SK-N-SH (cell line): ENCODE measurements at regions not wholly inside any gene's neighbourhood (a gene's known extent, or its start where the extent isn't known, plus 50 kb on each side); places are given as distances from the start of the nearest gene placed in this dataset.

Experiments
- CTCF ChIA-PET: fragments of 300-600, 350-600 bp; formaldehyde crosslinking; extraction: SDS; loops from one replicate; lab custom pipeline; 2021; lab: Yijun Ruan, JAX
- POLR2A ChIA-PET: fragments of 350-600 bp; sonication (Branson Sonifier 250); formaldehyde crosslinking; extraction: SDS; loops from one replicate; lab custom pipeline; 2020; ENCODE audit warnings: antibody characterized with exemption, inconsistent platforms; lab: Yijun Ruan, JAX
- DNase-seq: peaks from one replicate; pipeline ENCODE4 v3.0.0; 2012
- H2AFZ ChIP-seq: fragments of 200-600 bp; sonication (generic); 2 replicates; pipeline ENCODE4 v1.8.1; 2016; ENCODE audit warnings: antibody characterized with exemption, mild to moderate bottlenecking, low read depth
- H3F3A ChIP-seq: fragments of 200-600 bp; sonication (generic); replicated peaks from 2 replicates; pipeline ENCODE3; 2016; ENCODE audit warnings: antibody characterized with exemption, mild to moderate bottlenecking; ENCODE audit not compliant: insufficient read depth
- H3K27ac ChIP-seq, 2 experiments: fragments of 200-500 bp in 1 of 2; fragments of 200-600 bp in 1 of 2; sonication (Bioruptor generic) in 1 of 2; sonication (generic), shearing (Covaris generic) in 1 of 2; 2 replicates each; pipeline versions ENCODE4 v1.5.1 to v1.6.1; 2014 to 2016; ENCODE audit warnings: low read depth in 2 of 2, inconsistent platforms in 1 of 2, low read length in 1 of 2, mild to moderate bottlenecking in 1 of 2, mixed read lengths in 1 of 2
- H3K27me3 ChIP-seq: fragments of 200-600 bp; sonication (generic), shearing (Covaris generic); 2 replicates; pipeline ENCODE4 v1.6.1; 2016; ENCODE audit warnings: mixed run types; ENCODE audit not compliant: insufficient read depth
- H3K36me3 ChIP-seq, 2 experiments: fragments of 200-500 bp in 1 of 2; fragments of 200-600 bp in 1 of 2; sonication (Bioruptor generic) in 1 of 2; sonication (generic) in 1 of 2; replicated peaks in 1 of 2; 2 replicates each; pipeline versions ENCODE3 to v1.5.1; 2014 to 2016; ENCODE audit warnings: low read length in 1 of 2, mild to moderate bottlenecking in 1 of 2; ENCODE audit not compliant: insufficient read depth in 2 of 2, control insufficient read depth in 1 of 2
- H3K4me1 ChIP-seq, 2 experiments: fragments of 200-500 bp in 1 of 2; fragments of 200-600 bp in 1 of 2; sonication (Bioruptor generic) in 1 of 2; sonication (generic), shearing (Covaris generic) in 1 of 2; 2 replicates each; pipeline versions ENCODE4 v1.5.1 to v1.6.1; 2014 to 2016; ENCODE audit warnings: low read depth in 1 of 2, low read length in 1 of 2, mixed run types in 1 of 2; ENCODE audit not compliant: insufficient read depth in 2 of 2, control insufficient read depth in 1 of 2
- H3K4me2 ChIP-seq: fragments of 200-600 bp; sonication (generic), shearing (Covaris generic); 2 replicates; pipeline ENCODE4 v1.6.1; 2017; ENCODE audit warnings: mixed run types
- H3K4me3 ChIP-seq, 2 experiments: fragments of 200-500 bp in 1 of 2; fragments of 200-600 bp in 1 of 2; sonication (Bioruptor generic) in 1 of 2; sonication (generic), shearing (Covaris generic) in 1 of 2; 2 replicates each; pipeline versions ENCODE4 v1.5.1 to v1.8.1; 2014 to 2016; ENCODE audit warnings: low read depth in 2 of 2, inconsistent platforms in 1 of 2, low read length in 1 of 2, mild to moderate bottlenecking in 1 of 2, mixed read lengths in 1 of 2, moderate library complexity in 1 of 2
- H3K79me2 ChIP-seq: fragments of 200-600 bp; sonication (generic); 2 replicates; pipeline ENCODE4 v1.8.1; 2017; ENCODE audit warnings: mild to moderate bottlenecking; ENCODE audit not compliant: insufficient read depth
- H3K9ac ChIP-seq: fragments of 200-600 bp; sonication (generic); 2 replicates; pipeline ENCODE4 v1.6.1; 2017; ENCODE audit warnings: mixed run types
- H3K9me2 ChIP-seq: fragments of 200-600 bp; sonication (generic); 2 replicates; pipeline ENCODE4 v1.6.1; 2017; ENCODE audit warnings: mixed run types
- H3K9me3 ChIP-seq: fragments of 200-600 bp; sonication (generic); 2 replicates; pipeline ENCODE4 v1.6.1; 2017; ENCODE audit warnings: mixed run types, mild to moderate bottlenecking, moderate library complexity
- H4K20me1 ChIP-seq: fragments of 200-600 bp; sonication (generic); 2 replicates; pipeline ENCODE4 v1.6.1; 2017; ENCODE audit warnings: mild to moderate bottlenecking, mixed run types; ENCODE audit not compliant: insufficient read depth
- EZH2phosphoT487 ChIP-seq: fragments of 200-600 bp; sonication (generic); IDR thresholded peaks from 2 replicates; pipeline ENCODE4 v1.6.1; 2017; ENCODE audit warnings: low read depth, mixed run types, mild to moderate bottlenecking, antibody characterized with exemption, moderate library complexity, borderline replicate concordance
- FOSL2 ChIP-seq: IDR thresholded peaks from 2 replicates; pipeline ENCODE4 v1.4.0; 2012; ENCODE audit warnings: low read depth, mild to moderate bottlenecking, moderate library complexity, borderline replicate concordance
- GATA2 ChIP-seq: sonication (generic); formaldehyde crosslinking; IDR thresholded peaks from 2 replicates; pipeline ENCODE4 v1.5.0; 2020; ENCODE audit warnings: mild to moderate bottlenecking, missing genetic modification reagents
- MXI1 ChIP-seq: IDR thresholded peaks from 2 replicates; pipeline ENCODE4 v1.6.1; 2012; ENCODE audit warnings: mild to moderate bottlenecking, low read depth, low read length, improper control_type of control experiment
- REST ChIP-seq: IDR thresholded peaks from 2 replicates; pipeline ENCODE4 v1.6.1; 2012; ENCODE audit warnings: mild to moderate bottlenecking, low read depth, low read length, moderate library complexity
- SMC3 ChIP-seq: IDR thresholded peaks from 2 replicates; pipeline ENCODE4 v1.6.1; 2012; ENCODE audit warnings: low read depth, low read length, improper control_type of control experiment
- TCF12 ChIP-seq: IDR thresholded peaks from 2 replicates; pipeline ENCODE4 v1.4.0; 2012
- ZBTB33 ChIP-seq: IDR thresholded peaks from 2 replicates; pipeline ENCODE4 v1.4.0; 2012; ENCODE audit warnings: low read depth, borderline replicate concordance
- WGBS: methylation state at CpG from one replicate; pipeline ENCODE4 v1.1.6; 2017; ENCODE audit warnings: low lambda C conversion rate; 5-methylcytosine and 5-hydroxymethylcytosine counted together

GRCh38 chr6:109237986-109238329 is 142.7 kb downstream of the CEP57L1 start:
- H3F3A ChIP-seq: no peaks in the 10 kb centered on the region
- no peaks in the 10 kb centered on the region for H3K36me3 ChIP-seq
- H3K4me1 ChIP-seq: peaks cover 0 to 2% of the 10 kb centered on the region in 2 experiments; a peak in 3 of 4 replicates
- no peak overlapping the region for H2AFZ ChIP-seq
- no peak overlapping the region for H3K4me3 ChIP-seq
- no peak for DNase-seq
- H3K9me2 ChIP-seq: no peaks in the 10 kb centered on the region
- ChIA-PET CTCF (no interaction called here), POLR2A (no interaction called here)
- no peaks in the 10 kb centered on the region for H4K20me1 ChIP-seq
- no peak overlapping the region for H3K9ac ChIP-seq
- H3K79me2 ChIP-seq: no peaks in the 10 kb centered on the region
- H3K9me3 ChIP-seq: no peaks in the 10 kb centered on the region
- no peaks in the 10 kb centered on the region for H3K27me3 ChIP-seq
- H3K4me2 ChIP-seq: no peak overlapping the region
- WGBS: 91% methylated on average over 11 of the region's 11 CpGs
- TF ChIP-seq GATA2 (CRISPR knock-in tag) (no peak), REST (no peak)
- H3K27ac ChIP-seq: no peak overlapping the region

- 70% methylated on average over 12 of the region's 12 CpGs for WGBS
- ChIA-PET CTCF (interaction anchor here (1.2 to 1.3 kb wide), 3 partner anchors 9 to 49 kb away, joined by 3 to 8 read pairs (median 4); no protein-coding TSS in a partner anchor), POLR2A (no interaction called here)
- no peaks in the 10 kb centered on the region for H4K20me1 ChIP-seq
- TF ChIP-seq ZBTB33: no peak
- TF ChIP-seq EZH2phosphoT487: no peak
- TF ChIP-seq SMC3: no peak
- no peak for TF ChIP-seq MXI1
- TF ChIP-seq TCF12: no peak
- TF ChIP-seq FOSL2: no peak
- no peaks in the 10 kb centered on the region for H3K79me2 ChIP-seq
- H3K27me3 ChIP-seq: no peaks in the 10 kb centered on the region
- H3F3A ChIP-seq: no peaks in the 10 kb centered on the region
- H3K4me3 ChIP-seq: no peak overlapping the region
- H3K27ac ChIP-seq: no peak overlapping the region
- no peaks in the 10 kb centered on the region for H3K9me2 ChIP-seq
- H3K9ac ChIP-seq: no peak overlapping the region
- H3K4me1 ChIP-seq: peaks cover 0 to 2% of the 10 kb centered on the region in 2 experiments; a peak in 1 of 4 replicates
- H2AFZ ChIP-seq: no peak overlapping the region
- H3K36me3 ChIP-seq: no peaks in the 10 kb centered on the region
- H3K9me3 ChIP-seq: no peaks in the 10 kb centered on the region
- no peak overlapping the region for H3K4me2 ChIP-seq
- no peak for DNase-seq
Measured at GRCh38 chr6:109237077-109237985, 142.0 kb downstream of the CEP57L1 start.
